GM12873 (cell line): ENCODE measurements at regions not wholly inside any gene's neighbourhood (a gene's known extent, or its start where the extent isn't known, plus 50 kb on each side); places are given as distances from the start of the nearest gene placed in this dataset.

Experiments
- TF ChIP-seq, protein P1 (sequence below): IDR thresholded peaks from 2 replicates; pipeline ENCODE4 v1.5.1; 2012; ENCODE audit warnings: low read depth, mild to moderate bottlenecking, moderate library complexity, low read length, control low read depth; ENCODE audit not compliant: insufficient read depth; ENCODE audit errors: missing control alignments

DNA sequence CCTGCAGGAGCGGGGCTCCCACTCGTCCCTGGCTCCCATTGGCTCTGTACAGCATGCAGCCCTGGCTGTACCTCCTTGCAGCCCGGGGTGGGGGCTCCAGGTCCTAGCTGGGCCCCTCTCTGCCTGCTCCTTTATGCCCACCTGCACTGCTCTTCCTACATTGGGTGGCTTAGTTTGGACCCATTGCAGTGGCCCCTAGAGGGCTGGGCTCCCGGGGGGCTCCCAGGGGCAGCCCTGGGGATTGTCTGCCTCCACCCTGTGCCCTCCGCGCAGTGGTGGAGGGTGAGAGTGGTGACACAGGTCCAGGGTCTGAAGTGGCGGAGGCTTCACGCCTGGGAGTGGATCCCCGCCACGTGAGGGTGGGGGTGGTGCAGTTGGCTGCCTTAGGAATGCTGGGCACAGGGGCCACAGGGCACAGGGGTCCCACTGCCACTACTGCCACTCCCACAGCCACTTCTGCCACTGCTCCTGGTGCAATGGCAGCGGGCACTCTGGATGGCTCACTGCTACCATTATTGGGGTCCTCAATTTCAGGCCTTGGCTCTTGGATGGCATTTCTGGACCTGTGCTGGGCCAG, 177.1 kb downstream of the ARL4A start:
- TF ChIP-seq, protein P1, sequence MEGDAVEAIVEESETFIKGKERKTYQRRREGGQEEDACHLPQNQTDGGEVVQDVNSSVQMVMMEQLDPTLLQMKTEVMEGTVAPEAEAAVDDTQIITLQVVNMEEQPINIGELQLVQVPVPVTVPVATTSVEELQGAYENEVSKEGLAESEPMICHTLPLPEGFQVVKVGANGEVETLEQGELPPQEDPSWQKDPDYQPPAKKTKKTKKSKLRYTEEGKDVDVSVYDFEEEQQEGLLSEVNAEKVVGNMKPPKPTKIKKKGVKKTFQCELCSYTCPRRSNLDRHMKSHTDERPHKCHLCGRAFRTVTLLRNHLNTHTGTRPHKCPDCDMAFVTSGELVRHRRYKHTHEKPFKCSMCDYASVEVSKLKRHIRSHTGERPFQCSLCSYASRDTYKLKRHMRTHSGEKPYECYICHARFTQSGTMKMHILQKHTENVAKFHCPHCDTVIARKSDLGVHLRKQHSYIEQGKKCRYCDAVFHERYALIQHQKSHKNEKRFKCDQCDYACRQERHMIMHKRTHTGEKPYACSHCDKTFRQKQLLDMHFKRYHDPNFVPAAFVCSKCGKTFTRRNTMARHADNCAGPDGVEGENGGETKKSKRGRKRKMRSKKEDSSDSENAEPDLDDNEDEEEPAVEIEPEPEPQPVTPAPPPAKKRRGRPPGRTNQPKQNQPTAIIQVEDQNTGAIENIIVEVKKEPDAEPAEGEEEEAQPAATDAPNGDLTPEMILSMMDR, result no peak

DNA sequence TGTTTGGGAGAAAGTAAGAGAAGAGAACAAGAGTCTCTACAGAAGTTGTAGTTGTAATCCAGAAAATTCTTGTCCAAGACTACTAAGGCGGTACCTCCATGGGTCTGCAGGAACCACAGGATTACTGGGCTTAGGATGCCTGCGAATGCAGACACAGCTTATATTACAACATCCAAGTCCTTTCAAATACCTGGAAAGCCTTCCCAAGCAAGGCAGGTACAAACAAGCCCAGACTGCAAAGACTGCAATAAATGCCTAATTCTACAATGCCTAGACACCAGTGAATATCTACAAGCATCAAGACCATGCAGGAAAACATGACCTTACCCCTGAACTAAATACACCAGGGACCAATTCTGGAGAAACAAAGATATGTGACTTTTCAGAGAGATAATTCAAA, 178.2 kb downstream of the ARL4A start:
- TF ChIP-seq, protein P1, result no peak

DNA sequence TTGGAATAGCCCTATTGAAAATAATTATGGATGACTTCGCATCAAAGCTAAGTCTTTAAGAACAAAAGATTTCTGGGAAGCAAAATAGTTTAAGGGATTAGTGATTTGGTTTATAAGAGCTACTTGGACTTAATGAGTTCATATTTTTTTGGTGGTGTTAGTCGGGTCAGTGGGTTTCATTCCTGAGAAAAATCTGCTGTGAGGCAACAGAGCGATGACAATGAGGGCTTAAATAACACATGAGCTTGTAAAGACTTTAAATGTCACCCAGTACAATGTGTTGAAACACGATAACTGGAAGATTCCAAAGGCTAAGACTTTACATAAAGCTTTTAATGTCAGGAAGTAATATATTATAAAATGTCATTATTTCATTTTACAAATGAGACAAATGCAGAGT, 178.8 kb downstream of the ARL4A start:
- TF ChIP-seq, protein P1, result no peak

DNA sequence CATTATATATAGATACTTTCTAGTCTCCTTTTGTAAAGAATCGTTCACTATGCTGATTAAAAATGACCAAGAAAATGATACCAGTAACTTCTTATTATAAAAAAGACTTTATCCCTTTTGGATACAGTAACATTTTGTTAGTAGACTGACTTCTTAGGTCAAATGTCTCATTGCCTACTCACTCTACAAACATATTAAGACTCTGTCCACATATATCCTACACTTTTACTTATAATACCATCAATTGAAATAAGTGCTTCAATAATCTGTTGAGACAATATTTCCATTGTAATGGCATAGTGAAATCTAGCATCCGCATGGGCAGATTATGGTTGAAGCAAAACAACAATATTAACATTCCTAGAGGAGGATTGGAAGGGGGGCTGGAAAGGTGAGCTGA, 180.6 kb downstream of the ARL4A start:
- TF ChIP-seq, protein P1, result no peak

DNA sequence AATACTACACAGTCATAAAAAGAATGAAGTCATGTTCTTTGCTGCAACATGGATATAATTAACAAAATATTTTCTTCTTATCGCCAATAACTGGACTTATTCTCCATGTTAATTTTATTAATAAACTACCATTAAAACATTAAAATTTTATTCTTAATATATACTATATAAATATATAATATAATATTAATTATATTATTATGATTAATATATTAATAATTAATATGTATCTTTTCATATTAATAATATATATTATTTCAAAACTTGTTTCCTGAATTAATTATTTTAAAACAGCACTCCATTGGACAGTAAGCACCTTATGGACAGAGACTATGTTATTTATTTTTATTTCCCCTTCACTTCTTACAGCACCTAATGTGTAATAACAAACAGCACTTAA, 182.8 kb downstream of the ARL4A start:
- TF ChIP-seq, protein P1, result no peak

DNA sequence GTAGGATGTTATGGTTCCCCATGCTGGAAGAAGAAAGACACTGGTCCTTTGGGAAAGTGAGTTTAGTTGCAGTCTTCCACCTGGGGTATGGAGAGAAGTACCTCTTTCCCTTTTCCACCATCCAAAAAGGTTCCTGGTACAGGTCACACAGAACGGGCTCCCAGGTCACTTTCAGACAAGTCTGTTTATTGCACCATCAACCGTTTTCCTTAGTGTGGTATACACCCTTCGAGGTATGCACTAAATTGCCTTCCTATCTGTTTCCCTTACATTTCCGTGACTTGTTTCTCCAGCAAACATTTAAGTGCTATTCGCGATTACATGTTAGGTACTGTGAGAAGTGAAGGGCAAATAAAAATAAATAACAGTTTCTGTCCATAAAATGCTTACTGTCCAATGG, 185.1 kb downstream of the ARL4A start:
- TF ChIP-seq, protein P1, result no peak

DNA sequence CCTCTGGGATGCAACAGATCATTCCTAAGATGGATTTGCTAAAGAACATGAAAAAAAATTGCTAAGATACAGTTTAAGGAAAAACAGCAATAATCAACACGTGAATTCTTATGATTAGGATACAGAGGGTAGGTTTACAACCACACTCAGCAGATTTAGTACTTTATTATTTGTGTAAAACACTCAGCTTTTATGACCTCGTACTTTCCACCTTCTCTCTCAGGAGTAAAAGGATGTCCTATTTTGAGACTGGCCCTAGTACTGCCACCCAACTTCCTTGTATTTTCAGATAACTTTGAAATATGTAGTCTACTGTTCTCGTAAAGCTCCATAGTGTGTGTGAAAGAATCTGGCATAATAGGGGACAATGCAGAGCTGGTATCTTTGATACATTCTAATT, 186.1 kb downstream of the ARL4A start:
- TF ChIP-seq, protein P1, result no peak
